Loucy (cell line): ENCODE measurements at regions not wholly inside any gene's neighbourhood (a gene's known extent, or its start where the extent isn't known, plus 50 kb on each side); places are given as distances from the start of the nearest gene placed in this dataset.
"Not testable (repeated sequence)": the region's sequence is repeated elsewhere in the genome, so short reads cannot be mapped to it uniquely, and the experiment has no call there.

Experiments used
- H2AFZ ChIP-seq: fragments of 200-600 bp; sonication (generic); 2 replicates; pipeline ENCODE4 v1.6.0; 2016; ENCODE audit warnings: antibody characterized with exemption, mild to moderate bottlenecking, low read length, moderate library complexity
- H3F3A ChIP-seq: fragments of 200-600 bp; 2 replicates; pipeline ENCODE4 v1.6.0; 2016; ENCODE audit warnings: antibody characterized with exemption, low read depth, mild to moderate bottlenecking
- H3K27me3 ChIP-seq: fragments of 200-600 bp; sonication (generic); 2 replicates; pipeline ENCODE4 v1.6.1; 2014; ENCODE audit warnings: low read length, mild to moderate bottlenecking; ENCODE audit not compliant: insufficient read depth, poor library complexity, severe bottlenecking
- H3K36me3 ChIP-seq: fragments of 200-600 bp; sonication (generic); 2 replicates; pipeline ENCODE4 v1.6.1; 2016; ENCODE audit warnings: low read length; ENCODE audit not compliant: insufficient read depth
- H3K4me1 ChIP-seq: fragments of 200-600 bp; sonication (generic); 2 replicates; pipeline ENCODE4 v1.5.1; 2014; ENCODE audit warnings: low read length, mild to moderate bottlenecking; ENCODE audit not compliant: insufficient read depth, poor library complexity, severe bottlenecking
- H3K4me2 ChIP-seq: fragments of 200-600 bp; sonication (generic); 2 replicates; pipeline ENCODE4 v1.6.0; 2014; ENCODE audit warnings: antibody characterized with exemption, low read length, low read depth, mild to moderate bottlenecking; ENCODE audit not compliant: poor library complexity, severe bottlenecking
- H3K4me3 ChIP-seq: fragments of 200-600 bp; sonication (generic); 2 replicates; pipeline ENCODE4 v1.5.1; 2014; ENCODE audit warnings: low read length, mild to moderate bottlenecking, mixed read lengths; ENCODE audit not compliant: poor library complexity, severe bottlenecking
- H3K79me2 ChIP-seq: fragments of 200-600 bp; sonication (generic); 2 replicates; pipeline ENCODE4 v1.6.1; 2014; ENCODE audit warnings: low read length; ENCODE audit not compliant: insufficient read depth
- H3K9ac ChIP-seq: fragments of 200-600 bp; sonication (generic); 2 replicates; pipeline ENCODE4 v1.6.0; 2014; ENCODE audit warnings: mild to moderate bottlenecking, low read depth, low read length, moderate library complexity; ENCODE audit not compliant: poor library complexity, severe bottlenecking
- H3K9me2 ChIP-seq: fragments of 200-600 bp; sonication (generic); replicated peaks from 2 replicates; pipeline ENCODE4 v1.6.1; 2016; ENCODE audit warnings: low read depth, low read length, mixed read lengths
- H3K9me3 ChIP-seq: fragments of 200-600 bp; sonication (generic); 2 replicates; pipeline ENCODE4 v1.6.1; 2014; ENCODE audit warnings: mild to moderate bottlenecking, antibody characterized with exemption, low read length, low read depth; ENCODE audit not compliant: insufficient read depth
- H4K20me1 ChIP-seq: fragments of 200-600 bp; sonication (generic); 2 replicates; pipeline ENCODE4 v1.6.0; 2014; ENCODE audit warnings: antibody characterized with exemption, low read length, mild to moderate bottlenecking; ENCODE audit not compliant: insufficient read depth, poor library complexity, severe bottlenecking
- CTCF ChIP-seq: fragments of 200-600 bp; sonication (generic); conservative IDR thresholded peaks from 2 replicates; pipeline ENCODE4 v1.5.1; 2014; ENCODE audit warnings: mild to moderate bottlenecking, antibody characterized with exemption, low read length
- EZH2phosphoT487 ChIP-seq: fragments of 200-600 bp; IDR thresholded peaks from 2 replicates; pipeline ENCODE4 v1.6.1; 2018; ENCODE audit warnings: antibody characterized with exemption, mild to moderate bottlenecking, moderate library complexity, borderline replicate concordance

GRCh38 chr12:46983959-46984841, 95.2 kb upstream of the PCED1B start:
- H3K4me1 ChIP-seq, result no peaks in the 10 kb centered on the region
- peak overlapping the region; percentile 54; the same call in 1 of the 2 replicates for H2AFZ ChIP-seq
- no peaks in the 10 kb centered on the region for H3K9me3 ChIP-seq
- no peaks in the 10 kb centered on the region for H4K20me1 ChIP-seq
- TF ChIP-seq EZH2phosphoT487 (no peak), CTCF (peak; percentile 96)
- no peaks in the 10 kb centered on the region for H3K79me2 ChIP-seq
- no peak overlapping the region for H3K9ac ChIP-seq
- no peak overlapping the region for H3K4me3 ChIP-seq
- no peak overlapping the region for H3K4me2 ChIP-seq
- no peaks in the 10 kb centered on the region for H3K36me3 ChIP-seq
- H3K9me2 ChIP-seq, result no peaks in the 10 kb centered on the region
- no peaks in the 10 kb centered on the region for H3K27me3 ChIP-seq
- no peaks in the 10 kb centered on the region for H3F3A ChIP-seq

GRCh38 chr12:46985816-46986215, 93.6 kb upstream of the PCED1B start:
- H3K9ac ChIP-seq, result no peak overlapping the region
- TF ChIP-seq EZH2phosphoT487 (no peak), CTCF (no peak)
- H4K20me1 ChIP-seq, result no peaks in the 10 kb centered on the region
- H3K79me2 ChIP-seq, result no peaks in the 10 kb centered on the region
- H3K4me3 ChIP-seq, result no peak overlapping the region
- H2AFZ ChIP-seq, result no peak overlapping the region
- H3K27me3 ChIP-seq, result no peaks in the 10 kb centered on the region
- no peak overlapping the region for H3K4me2 ChIP-seq
- no peaks in the 10 kb centered on the region for H3K9me3 ChIP-seq
- H3K9me2 ChIP-seq, result no peaks in the 10 kb centered on the region
- no peaks in the 10 kb centered on the region for H3K36me3 ChIP-seq
- H3K4me1 ChIP-seq, result no peaks in the 10 kb centered on the region
- H3F3A ChIP-seq, result no peaks in the 10 kb centered on the region

GRCh38 chr12:46988122-46988521, 91.3 kb upstream of the PCED1B start:
- H3K4me1 ChIP-seq, H3K79me2 ChIP-seq, H3F3A ChIP-seq, H2AFZ ChIP-seq, H3K9me3 ChIP-seq, H4K20me1 ChIP-seq, H3K4me3 ChIP-seq, H3K36me3 ChIP-seq, H3K27me3 ChIP-seq, H3K9ac ChIP-seq, H3K4me2 ChIP-seq, H3K9me2 ChIP-seq: not testable (repeated sequence)

GRCh38 chr12:46990211-46990610, 89.2 kb upstream of the PCED1B start:
- H4K20me1 ChIP-seq, result no peaks in the 10 kb centered on the region

More at GRCh38 chr12:46990211-46990610, 89.2 kb upstream of the PCED1B start:
- Histone ChIP-seq H3K79me2 (no peaks in the 10 kb centered on the region), H3K4me2 (no peak overlapping the region), H2AFZ (no peak overlapping the region), H3K9me3 (no peaks in the 10 kb centered on the region), H3K4me1 (no peaks in the 10 kb centered on the region), H3K27me3 (no peaks in the 10 kb centered on the region), H3F3A (no peaks in the 10 kb centered on the region), H3K4me3 (no peak overlapping the region), H3K9me2 (no peaks in the 10 kb centered on the region), H3K9ac (no peak overlapping the region), H3K36me3 (no peaks in the 10 kb centered on the region)
- TF ChIP-seq CTCF (no peak), EZH2phosphoT487 (no peak)
